H1 (cell line): ENCODE measurements at regions not wholly inside any gene's neighbourhood (a gene's known extent, or its start where the extent isn't known, plus 50 kb on each side); places are given as distances from the start of the nearest gene placed in this dataset.

Source experiments
- CTCF ChIA-PET: fragments of 300-600 bp; sonication (Branson Sonifier 250); formaldehyde crosslinking; loops from one replicate; lab custom pipeline; 2021; ENCODE audit not compliant: partially characterized antibody; lab: Charles Lee
- POLR2A ChIA-PET: fragments of 300-600 bp; sonication (Branson Sonifier 250); formaldehyde crosslinking; loops from one replicate; lab custom pipeline; 2021; ENCODE audit warnings: inconsistent platforms; ENCODE audit not compliant: partially characterized antibody; lab: Charles Lee
- DNase-seq, 2 experiments: peaks; one replicate each; pipeline versions ENCODE4 v3.0.0 to v3.0.0-alpha.2; 2010 to 2022; ENCODE audit warnings: low spot score in 2 of 2, low read depth in 1 of 2, mixed read lengths in 1 of 2
- FAIRE-seq: peaks from 2 replicates; lab custom pipeline; 2011; peaks lifted over from hg19 to GRCh38; lab: Jason Lieb, UNC
- H2AFZ ChIP-seq: 2 replicates; pipeline ENCODE4 v1.8.1; 2012; ENCODE audit warnings: low read length, inconsistent platforms
- H2AK5ac ChIP-seq: 2 replicates; pipeline ENCODE4 v1.6.1; 2013; ENCODE audit warnings: low read depth, low read length
- H2BK120ac ChIP-seq: replicated peaks from 2 replicates; pipeline ENCODE3; 2013; ENCODE audit warnings: low read depth, low read length, inconsistent platforms
- H2BK12ac ChIP-seq: 2 replicates; pipeline ENCODE4 v1.6.1; 2013; ENCODE audit warnings: low read depth, low read length
- H2BK15ac ChIP-seq: 2 replicates; pipeline ENCODE4 v1.6.1; 2013; ENCODE audit warnings: low read length
- H2BK20ac ChIP-seq: 2 replicates; pipeline ENCODE4 v1.6.1; 2013; ENCODE audit warnings: low read length
- H2BK5ac ChIP-seq: 2 replicates; pipeline ENCODE4 v1.6.1; 2013; ENCODE audit warnings: low read depth, low read length
- H3K14ac ChIP-seq: 2 replicates; pipeline ENCODE4 v1.6.1; 2013; ENCODE audit warnings: inconsistent platforms; ENCODE audit not compliant: insufficient read length
- H3K18ac ChIP-seq: 2 replicates; pipeline ENCODE4 v1.6.1; 2013; ENCODE audit warnings: low read length; ENCODE audit errors: extremely low read depth
- H3K23ac ChIP-seq: 2 replicates; pipeline ENCODE4 v1.6.1; 2013; ENCODE audit warnings: inconsistent platforms; ENCODE audit not compliant: insufficient read length
- H3K23me2 ChIP-seq: 2 replicates; pipeline ENCODE4 v1.6.1; 2013; ENCODE audit warnings: low read depth, low read length
- H3K27ac ChIP-seq: 2 replicates; pipeline ENCODE4 v1.6.1; 2011; ENCODE audit warnings: low read depth, low read length, inconsistent platforms
- H3K27me3 ChIP-seq, 4 experiments: replicated peaks in 1 of 4; 1 replicate in 1 of 4; 2 replicates in 3 of 4; pipeline versions ENCODE4 v1.6.1 to v1.8.1; 2011 to 2013; ENCODE audit warnings: low read length in 3 of 4, mild to moderate bottlenecking in 3 of 4, inconsistent platforms in 2 of 4, mixed read lengths in 2 of 4, moderate library complexity in 1 of 4; ENCODE audit not compliant: control insufficient read depth in 3 of 4, insufficient read depth in 3 of 4; ENCODE audit errors: extremely low read depth in 1 of 4
- H3K36me3 ChIP-seq, 4 experiments: 2 replicates each; pipeline versions ENCODE4 v1.6.1 to v1.8.1; 2011 to 2013; ENCODE audit warnings: mild to moderate bottlenecking in 4 of 4, low read length in 3 of 4, moderate library complexity in 2 of 4, control low read depth in 1 of 4, inconsistent platforms in 1 of 4; ENCODE audit not compliant: insufficient read depth in 4 of 4, control insufficient read depth in 2 of 4
- H3K4ac ChIP-seq: replicated peaks from 2 replicates; pipeline ENCODE3; 2013; ENCODE audit warnings: low read length, low read depth, mixed read lengths, inconsistent platforms; ENCODE audit not compliant: insufficient read length
- H3K4me1 ChIP-seq, 4 experiments: replicated peaks in 1 of 4; 1 replicate in 1 of 4; 2 replicates in 3 of 4; pipeline versions ENCODE4 v1.6.1 to v1.8.1; 2011 to 2013; ENCODE audit warnings: low read length in 3 of 4, inconsistent platforms in 2 of 4, mixed read lengths in 1 of 4; ENCODE audit not compliant: insufficient read depth in 4 of 4, control insufficient read depth in 3 of 4
- H3K4me2 ChIP-seq, 2 experiments: 2 replicates each; pipeline versions ENCODE4 v1.6.1 to v1.8.1; 2011 to 2013; ENCODE audit warnings: low read depth in 2 of 2, low read length in 2 of 2, control low read depth in 1 of 2, inconsistent platforms in 1 of 2, mild to moderate bottlenecking in 1 of 2; ENCODE audit not compliant: insufficient read depth in 1 of 2
- H3K4me3 ChIP-seq, 4 experiments: fragments of 200-600, 300-600 bp in 1 of 4; sonication (generic), shearing (Covaris generic), sonication (Bioruptor Twin) in 1 of 4; 2 replicates each; pipeline versions ENCODE4 v1.5.1 to v1.8.1; 2011 to 2016; ENCODE audit warnings: low read length in 4 of 4, low read depth in 3 of 4, control low read depth in 2 of 4, inconsistent platforms in 2 of 4, mild to moderate bottlenecking in 2 of 4, mixed read lengths in 1 of 4, moderate library complexity in 1 of 4; ENCODE audit not compliant: insufficient read depth in 2 of 4; ENCODE audit errors: extremely low read depth in 1 of 4
- H3K56ac ChIP-seq: replicated peaks from 2 replicates; pipeline ENCODE3; 2013; ENCODE audit warnings: low read depth, mild to moderate bottlenecking, mixed read lengths, low read length, inconsistent platforms; ENCODE audit not compliant: insufficient read length
- H3K79me1 ChIP-seq: 2 replicates; pipeline ENCODE4 v1.6.1; 2013; ENCODE audit warnings: low read depth, low read length, control low read depth
- H3K79me2 ChIP-seq, 2 experiments: 2 replicates each; pipeline versions ENCODE4 v1.6.1 to v1.8.1; 2012 to 2013; ENCODE audit warnings: low read length in 2 of 2, mild to moderate bottlenecking in 2 of 2, inconsistent platforms in 1 of 2; ENCODE audit not compliant: insufficient read depth in 2 of 2, control insufficient read depth in 1 of 2
- H3K9ac ChIP-seq, 4 experiments: replicated peaks in 1 of 4; 1 replicate in 1 of 4; 2 replicates in 3 of 4; pipeline versions ENCODE4 v1.6.1 to v1.8.1; 2011 to 2013; ENCODE audit warnings: low read depth in 3 of 4, low read length in 3 of 4, control low read depth in 2 of 4, mild to moderate bottlenecking in 2 of 4, moderate library complexity in 2 of 4, inconsistent platforms in 1 of 4; ENCODE audit errors: extremely low read depth in 1 of 4
- H3K9me3 ChIP-seq, 2 experiments: 2 replicates each; pipeline versions ENCODE4 v1.6.1 to v1.8.1; 2012 to 2013; ENCODE audit warnings: mild to moderate bottlenecking in 2 of 2, moderate library complexity in 2 of 2, control low read depth in 1 of 2, inconsistent platforms in 1 of 2, low read depth in 1 of 2, low read length in 1 of 2, mixed read lengths in 1 of 2; ENCODE audit not compliant: insufficient read depth in 2 of 2
- H4K20me1 ChIP-seq, 2 experiments: replicated peaks in 1 of 2; 2 replicates each; pipeline versions ENCODE3 to v1.8.1; 2011 to 2013; ENCODE audit warnings: inconsistent platforms in 2 of 2, low read length in 2 of 2, mild to moderate bottlenecking in 1 of 2; ENCODE audit not compliant: insufficient read depth in 2 of 2, control insufficient read depth in 1 of 2
- H4K5ac ChIP-seq: 2 replicates; pipeline ENCODE4 v1.6.1; 2013; ENCODE audit warnings: low read length, low read depth, mixed read lengths, inconsistent platforms; ENCODE audit not compliant: insufficient read length
- H4K8ac ChIP-seq: 2 replicates; pipeline ENCODE4 v1.8.0; 2013; ENCODE audit warnings: mild to moderate bottlenecking, moderate library complexity, low read length, inconsistent platforms; ENCODE audit not compliant: insufficient read depth; ENCODE audit errors: extremely low read depth
- H4K91ac ChIP-seq: replicated peaks from 2 replicates; pipeline ENCODE3; 2013; ENCODE audit warnings: low read length, mixed read lengths, inconsistent platforms; ENCODE audit not compliant: insufficient read length
- BACH1 ChIP-seq: IDR thresholded peaks from 2 replicates; pipeline ENCODE4 v1.6.1; 2012; ENCODE audit warnings: low read length, improper control_type of control experiment
- CHD1 ChIP-seq: IDR thresholded peaks from 2 replicates; pipeline ENCODE4 v1.6.1; 2012; ENCODE audit warnings: low read depth, low read length, improper control_type of control experiment
- E2F6 ChIP-seq: IDR thresholded peaks from 2 replicates; pipeline ENCODE4 v1.6.1; 2012; ENCODE audit warnings: inconsistent platforms
- EP300 ChIP-seq, 2 experiments: IDR thresholded peaks; 1 replicate in 1 of 2; 2 replicates in 1 of 2; pipeline ENCODE4 v1.6.1; 2011 to 2012; ENCODE audit warnings: low read depth in 2 of 2, low read length in 2 of 2, mild to moderate bottlenecking in 2 of 2, borderline replicate concordance in 1 of 2, inconsistent platforms in 1 of 2, moderate library complexity in 1 of 2
- EZH2 ChIP-seq: fragments of 200-600 bp; sonication (generic); IDR thresholded peaks from 2 replicates; pipeline ENCODE4 v1.7.1; 2012; ENCODE audit warnings: low read depth, mild to moderate bottlenecking, moderate library complexity, low read length, inconsistent platforms; ENCODE audit not compliant: severe bottlenecking
- FOSL1 ChIP-seq: IDR thresholded peaks from 2 replicates; pipeline ENCODE4 v1.6.1; 2011; ENCODE audit warnings: mild to moderate bottlenecking, low read depth, low read length, moderate library complexity; ENCODE audit not compliant: insufficient read depth
- PHF8 ChIP-seq: fragments of 200-600 bp; sonication (generic); conservative IDR thresholded peaks from 2 replicates; pipeline ENCODE4 v1.7.1; 2012; ENCODE audit warnings: low read depth, mild to moderate bottlenecking, inconsistent platforms, low read length, moderate library complexity
- SIN3A ChIP-seq, 2 experiments: IDR thresholded peaks in 1 of 2; conservative IDR thresholded peaks in 1 of 2; 2 replicates each; pipeline ENCODE4 v1.6.1; 2011 to 2012; ENCODE audit warnings: low read length in 2 of 2, improper control_type of control experiment in 1 of 2, low read depth in 1 of 2, mild to moderate bottlenecking in 1 of 2
- SP1 ChIP-seq: IDR thresholded peaks from 2 replicates; pipeline ENCODE4 v1.6.1; 2011; ENCODE audit warnings: low read depth, low read length
- SP4 ChIP-seq: IDR thresholded peaks from 2 replicates; pipeline ENCODE4 v1.6.1; 2012; ENCODE audit warnings: low read length, inconsistent platforms
- TAF1 ChIP-seq: IDR thresholded peaks from 2 replicates; pipeline ENCODE4 v1.6.1; 2011; ENCODE audit warnings: mild to moderate bottlenecking, low read depth, low read length
- TEAD4 ChIP-seq: IDR thresholded peaks from 2 replicates; pipeline ENCODE4 v1.6.1; 2012; ENCODE audit warnings: low read depth, low read length, inconsistent platforms, mixed read lengths
- USF2 ChIP-seq: IDR thresholded peaks from 2 replicates; pipeline ENCODE4 v1.6.1; 2011; ENCODE audit warnings: low read length, improper control_type of control experiment
- WGBS, 2 experiments: shearing (Covaris generic) in 1 of 2; methylation state at CpG; one replicate each; pipeline versions ENCODE4 v1.1.6 to v1.1.7; 2013 to 2015; ENCODE audit warnings: low lambda C conversion rate in 2 of 2, mixed read lengths in 2 of 2, inconsistent platforms in 1 of 2, low coverage in 1 of 2, missing lambda C conversion rate in 1 of 2; ENCODE audit not compliant: insufficient replicate concordance in 2 of 2, insufficient coverage in 1 of 2, insufficient read length in 1 of 2; ENCODE audit errors: extremely low coverage in 1 of 2, missing lambda C conversion rate in 1 of 2; 5-methylcytosine and 5-hydroxymethylcytosine counted together

- H2AFZ ChIP-seq = peak overlapping the region; percentile 7; the same call in 1 of the 2 replicates
Measured at GRCh38 chr2:181123798-181124231, 143.4 kb downstream of the UBE2E3 start.

More at GRCh38 chr2:181123798-181124231, 143.4 kb downstream of the UBE2E3 start:
- Histone ChIP-seq H3K18ac (no peak overlapping the region), H4K8ac (no peak overlapping the region), H3K9ac (no peak overlapping the region), H3K36me3 (no peaks in the 10 kb centered on the region), H4K5ac (no peak overlapping the region), H3K79me2 (no peaks in the 10 kb centered on the region), H3K4ac (no peak overlapping the region), H3K23ac (no peak overlapping the region), H3K9me3 (no peaks in the 10 kb centered on the region), H3K79me1 (no peaks in the 10 kb centered on the region), H2BK20ac (no peak overlapping the region), H2BK12ac (no peak overlapping the region), H3K4me1 (0 out of 7 replicates have a peak, but pooled peaks cover 0 to 2% (median 0%) of the 10 kb centered on the region in 4 experiments), H2BK120ac (no peak overlapping the region), H3K23me2 (no peaks in the 10 kb centered on the region), H3K14ac (no peak overlapping the region), H2BK15ac (no peak overlapping the region), H2AK5ac (no peak overlapping the region), H3K4me3 (no peak overlapping the region), H4K91ac (no peak overlapping the region), H3K27me3 (no peaks in the 10 kb centered on the region), H4K20me1 (no peaks in the 10 kb centered on the region), H3K4me2 (no peak overlapping the region), H3K27ac (no peak overlapping the region), H2BK5ac (no peak overlapping the region), H3K56ac (no peak overlapping the region)
- DNase-seq (no peak), FAIRE-seq (no peak)
- ChIA-PET CTCF (interaction anchor here (0.9 kb wide), 1 partner anchor 19 kb away, joined by 3 read pairs; no protein-coding TSS in a partner anchor), POLR2A (no interaction called here)
- no peak for TF ChIP-seq EP300 (IDR thresholded peaks at IDR 0.05; ENCODE audit: borderline replicate concordance in 1 of 2, low read depth in 2 of 2, low read length in 2 of 2)
- no peak for TF ChIP-seq BACH1
- no peak for TF ChIP-seq E2F6
- no peak for TF ChIP-seq SIN3A (conservative IDR thresholded peaks at IDR 0.05 in 1 of 2, IDR thresholded peaks at IDR 0.05 in 1 of 2; ENCODE audit: low read depth in 1 of 2, low read length in 2 of 2)
- no peak for TF ChIP-seq TAF1
- no peak for TF ChIP-seq SP4
- TF ChIP-seq CHD1 = no peak
- TF ChIP-seq FOSL1 = no peak
- TF ChIP-seq EZH2 = no peak
- no peak for TF ChIP-seq SP1
- TF ChIP-seq USF2 = no peak
- TF ChIP-seq TEAD4 = no peak
- no peak for TF ChIP-seq PHF8
- 92% methylated on average over 2 of the region's 2 CpGs; no CpG with 5 or more reads in 1 of the 2 experiments for WGBS, 2 experiments
